ENCODE measurements at regions not wholly inside any gene's neighbourhood (a gene's known extent, or its start where the extent isn't known, plus 50 kb on each side); places are given as distances from the start of the nearest gene placed in this dataset.

GRCh38 chr14:84404246-84404645, 1125.7 kb upstream of the FLRT2 start:
- TF ChIP-seq CTCF (IDR thresholded peaks at IDR 0.05) = no peak
- TF ChIP-seq POLR2A (IDR thresholded peaks at IDR 0.05) = no peak
